Endothelial cell of umbilical vein (primary cell): ENCODE measurements at regions not wholly inside any gene's neighbourhood (a gene's known extent, or its start where the extent isn't known, plus 50 kb on each side); places are given as distances from the start of the nearest gene placed in this dataset.

ENCODE experiments used
- BruUV-seq: library from RNA; stranded (reverse); fragments of 400-500 nt; replicated peaks from 2 replicates; lab custom pipeline; 2021; lab: Mats Ljungman, UMichigan
- CTCF ChIA-PET: fragments of 300-600, 350-600 bp; sonication (Branson Sonifier 250); formaldehyde crosslinking; loops from one replicate; lab custom pipeline; 2021; ENCODE audit warnings: antibody characterized with exemption, inconsistent platforms; lab: Charles Lee
- POLR2A ChIA-PET: fragments of 300-600, 350-600 bp; sonication (Branson Sonifier 250); formaldehyde crosslinking; loops from one replicate; lab custom pipeline; 2021; ENCODE audit warnings: antibody characterized with exemption, inconsistent platforms; lab: Charles Lee
- DNase-seq: peaks from one replicate; pipeline ENCODE4 v3.0.0-alpha.2; 2011; ENCODE audit warnings: low read depth, low spot score
- FAIRE-seq: peaks from 2 replicates; lab custom pipeline; 2011; peaks lifted over from hg19 to GRCh38; lab: Jason Lieb, UNC
- H2AFZ ChIP-seq: 2 replicates; pipeline ENCODE4 v1.6.0; 2012; ENCODE audit warnings: low read depth, low read length, control low read depth, inconsistent platforms
- H3K27ac ChIP-seq: 2 replicates; pipeline ENCODE4 v1.5.1; 2011; ENCODE audit warnings: low read depth, mild to moderate bottlenecking, control low read depth, low read length, moderate library complexity; ENCODE audit not compliant: insufficient read depth
- H3K27me3 ChIP-seq, 2 experiments: 2 replicates each; pipeline versions ENCODE4 v1.6.0 to v1.6.1; 2011; ENCODE audit warnings: low read length in 2 of 2, mixed read lengths in 1 of 2; ENCODE audit not compliant: control insufficient read depth in 2 of 2, insufficient read depth in 2 of 2
- H3K36me3 ChIP-seq, 2 experiments: 2 replicates in 1 of 2; 3 replicates in 1 of 2; pipeline ENCODE4 v1.5.1; 2011; ENCODE audit warnings: low read length in 2 of 2, mild to moderate bottlenecking in 1 of 2, moderate library complexity in 1 of 2; ENCODE audit not compliant: control insufficient read depth in 2 of 2, insufficient read depth in 2 of 2; ENCODE audit errors: extremely low read depth in 1 of 2
- H3K4me1 ChIP-seq: 3 replicates; pipeline ENCODE4 v1.5.1; 2011; ENCODE audit warnings: mild to moderate bottlenecking, low read length; ENCODE audit not compliant: control insufficient read depth, insufficient read depth; ENCODE audit errors: extremely low read depth
- H3K4me2 ChIP-seq: 2 replicates; pipeline ENCODE4 v1.6.1; 2011; ENCODE audit warnings: low read length, control low read depth, mixed read lengths; ENCODE audit not compliant: insufficient read depth
- H3K4me3 ChIP-seq, 3 experiments: fragments of 200-600 bp in 1 of 3; sonication (generic), shearing (Covaris generic) in 1 of 3; replicated peaks in 1 of 3; 2 replicates each; pipeline ENCODE4 v1.5.1; 2011 to 2016; ENCODE audit warnings: control low read depth in 3 of 3, low read length in 3 of 3, mild to moderate bottlenecking in 2 of 3, inconsistent platforms in 1 of 3, low read depth in 1 of 3, moderate library complexity in 1 of 3; ENCODE audit not compliant: insufficient read depth in 1 of 3
- H3K79me2 ChIP-seq: 2 replicates; pipeline ENCODE4 v1.6.0; 2012; ENCODE audit warnings: low read length, inconsistent platforms; ENCODE audit not compliant: control insufficient read depth, insufficient read depth
- H3K9ac ChIP-seq: replicated peaks from 2 replicates; pipeline ENCODE3; 2011; ENCODE audit warnings: low read length, control low read depth; ENCODE audit not compliant: insufficient read depth; ENCODE audit errors: extremely low read depth
- H3K9me1 ChIP-seq: replicated peaks from 3 replicates; pipeline ENCODE4 v1.6.0; 2011; ENCODE audit warnings: mild to moderate bottlenecking, low read length; ENCODE audit not compliant: control insufficient read depth, insufficient read depth; ENCODE audit errors: extremely low read depth
- H3K9me3 ChIP-seq: replicated peaks from 2 replicates; pipeline ENCODE4 v1.5.1; 2012; ENCODE audit warnings: low read length, inconsistent platforms; ENCODE audit not compliant: control insufficient read depth, insufficient read depth
- H4K20me1 ChIP-seq: replicated peaks from 2 replicates; pipeline ENCODE3; 2011; ENCODE audit warnings: mild to moderate bottlenecking, low read length; ENCODE audit not compliant: control insufficient read depth, insufficient read depth; ENCODE audit errors: extremely low read depth
- CTCF ChIP-seq, 2 donors: IDR thresholded peaks; 1 replicate in 1 of 2; 2 replicates in 1 of 2; pipeline ENCODE4 v1.5.1; 2011; ENCODE audit warnings: low read length in 2 of 2, mild to moderate bottlenecking in 2 of 2, moderate library complexity in 2 of 2, control low read depth in 1 of 2, inconsistent platforms in 1 of 2, low read depth in 1 of 2; ENCODE audit not compliant: insufficient read depth in 1 of 2; ENCODE audit errors: extremely low read depth in 1 of 2
- EZH2 ChIP-seq: IDR thresholded peaks from 2 replicates; pipeline ENCODE4 v1.6.1; 2012; ENCODE audit warnings: borderline replicate concordance, low read depth, mild to moderate bottlenecking, moderate library complexity, low read length, inconsistent platforms; ENCODE audit not compliant: severe bottlenecking
- FOS ChIP-seq: IDR thresholded peaks from 2 replicates; pipeline ENCODE4 v1.6.1; 2011; ENCODE audit warnings: mild to moderate bottlenecking, low read length, moderate library complexity, borderline replicate concordance; ENCODE audit not compliant: insufficient read depth
- GATA2 ChIP-seq: IDR thresholded peaks from 2 replicates; pipeline ENCODE4 v1.7.0; 2011; ENCODE audit warnings: low read depth, mild to moderate bottlenecking, moderate library complexity, mixed read lengths, low read length; ENCODE audit not compliant: insufficient read length, insufficient read depth
- JUN ChIP-seq: IDR thresholded peaks from 2 replicates; pipeline ENCODE4 v1.6.1; 2011; ENCODE audit warnings: borderline replicate concordance, low read depth; ENCODE audit not compliant: insufficient read length, insufficient read depth
- MYC ChIP-seq: IDR thresholded peaks from one replicate; pipeline ENCODE4 v1.6.1; 2011; ENCODE audit warnings: mild to moderate bottlenecking, low read depth, low read length
- POLR2A ChIP-seq: IDR thresholded peaks from 2 replicates; pipeline ENCODE4 v1.6.1; 2012; ENCODE audit warnings: low read depth, mild to moderate bottlenecking, control low read depth, low read length
- POLR2AphosphoS5 ChIP-seq: IDR thresholded peaks from 2 replicates; pipeline ENCODE4 v1.6.1; 2012; ENCODE audit warnings: low read depth, mild to moderate bottlenecking, control low read depth, low read length, moderate library complexity; ENCODE audit not compliant: insufficient read depth
- dilution Hi-C: fragments of 300-500 bp; cut with MboI; formaldehyde crosslinking; loops from one replicate; pipeline ENCODE4 v1.15.0; 2019; ENCODE audit warnings: low sequenced_read_pairs; ENCODE audit not compliant: extremely low pct_ligation_motif_present
- intact Hi-C: fragments of 100-400 bp; cut with micrococcal nuclease; formaldehyde crosslinking; loops from one replicate; pipeline ENCODE4 v1.10.0; 2022
- TF ChIP-seq, protein P1 (sequence below): IDR thresholded peaks from 2 replicates; pipeline ENCODE4 v1.6.1; 2011; ENCODE audit not compliant: insufficient read depth, insufficient read length

- FAIRE-seq = no peak
- dilution Hi-C loops = no loop called here
- Histone ChIP-seq H3K4me2 (no peak overlapping the region), H3K36me3 (no peaks in the 10 kb centered on the region), H3K79me2 (no peaks in the 10 kb centered on the region), H3K27me3 (no peaks in the 10 kb centered on the region), H3K4me1 (no peaks in the 10 kb centered on the region), H3K27ac (no peak overlapping the region), H4K20me1 (no peaks in the 10 kb centered on the region), H3K9ac (no peak overlapping the region), H3K4me3 (no peak overlapping the region), H2AFZ (no peak overlapping the region), H3K9me1 (no peaks in the 10 kb centered on the region), H3K9me3 (no peaks in the 10 kb centered on the region)
- intact Hi-C loops = no loop called here
- CTCF ChIA-PET = no interaction called here
- no peak for TF ChIP-seq MYC
- TF ChIP-seq CTCF (IDR thresholded peaks at IDR 0.05; ENCODE audit: extremely low read depth in 1 of 2, insufficient read depth in 1 of 2, low read depth in 1 of 2, low read length in 2 of 2) = no peak
- no peak for TF ChIP-seq GATA2
- TF ChIP-seq, protein P1, sequence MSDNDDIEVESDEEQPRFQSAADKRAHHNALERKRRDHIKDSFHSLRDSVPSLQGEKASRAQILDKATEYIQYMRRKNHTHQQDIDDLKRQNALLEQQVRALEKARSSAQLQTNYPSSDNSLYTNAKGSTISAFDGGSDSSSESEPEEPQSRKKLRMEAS = no peak
- TF ChIP-seq EZH2 = no peak
- TF ChIP-seq FOS = no peak
- TF ChIP-seq POLR2A = no peak
- no peak for TF ChIP-seq POLR2AphosphoS5
- TF ChIP-seq JUN = no peak
- POLR2A ChIA-PET = no interaction called here
- DNase-seq = no peak
- BruUV-seq = no TSS peak
Measured at GRCh38 chr7:125386211-125386610, 456.6 kb upstream of the POT1 start.
